A673 (cell line): ENCODE measurements at regions not wholly inside any gene's neighbourhood (a gene's known extent, or its start where the extent isn't known, plus 50 kb on each side); places are given as distances from the start of the nearest gene placed in this dataset.

ENCODE experiments used
- BruUV-seq: library from RNA; stranded (reverse); fragments of 400-500 nt; replicated peaks from 2 replicates; lab custom pipeline; 2021; lab: Mats Ljungman, UMichigan
- CTCF ChIA-PET: fragments of 300-600 bp; sonication (Branson Sonifier 250); formaldehyde crosslinking; loops from one replicate; lab custom pipeline; 2022; ENCODE audit warnings: antibody characterized with exemption; lab: Charles Lee
- POLR2A ChIA-PET: fragments of 300-600 bp; sonication (Branson Sonifier 250); formaldehyde crosslinking; loops from one replicate; lab custom pipeline; 2022; ENCODE audit warnings: antibody characterized with exemption; ENCODE audit not compliant: low non-redundant PET; lab: Charles Lee
- DNase-seq: peaks from one replicate; pipeline ENCODE4 v3.0.0-alpha.2; 2015; ENCODE audit warnings: low spot score
- H3K27ac ChIP-seq: fragments of 200-600 bp; sonication (generic); 2 replicates; pipeline ENCODE4 v1.5.1; 2016; ENCODE audit warnings: mixed run types, low read depth, mild to moderate bottlenecking, mixed read lengths, antibody characterized with exemption, low read length; ENCODE audit not compliant: poor library complexity, severe bottlenecking
- H3K27me3 ChIP-seq: fragments of 200-600 bp; sonication (generic); replicated peaks from 2 replicates; pipeline ENCODE4 v1.6.1; 2017; ENCODE audit warnings: mixed run types, low read depth, mild to moderate bottlenecking, mixed read lengths, antibody characterized with exemption, low read length; ENCODE audit not compliant: insufficient read depth, poor library complexity
- H3K36me3 ChIP-seq: fragments of 200-600 bp; sonication (generic); 2 replicates; pipeline ENCODE4 v1.6.1; 2016; ENCODE audit warnings: mixed run types, mild to moderate bottlenecking, mixed read lengths, antibody characterized with exemption, low read length; ENCODE audit not compliant: insufficient read depth, poor library complexity, severe bottlenecking
- H3K4me1 ChIP-seq: fragments of 200-600 bp; sonication (generic); 2 replicates; pipeline ENCODE4 v1.6.1; 2017; ENCODE audit warnings: mixed run types, mild to moderate bottlenecking, mixed read lengths, antibody characterized with exemption, low read length; ENCODE audit not compliant: insufficient read depth, poor library complexity, severe bottlenecking
- H3K4me3 ChIP-seq: fragments of 200-600 bp; sonication (generic); 2 replicates; pipeline ENCODE4 v1.5.1; 2016; ENCODE audit warnings: low read depth, mixed run types, mild to moderate bottlenecking, mixed read lengths, low read length; ENCODE audit not compliant: poor library complexity, severe bottlenecking
- H3K9me3 ChIP-seq: fragments of 200-600 bp; sonication (generic); 2 replicates; pipeline ENCODE4 v1.6.1; 2016; ENCODE audit warnings: mixed run types, low read depth, mild to moderate bottlenecking, mixed read lengths, antibody characterized with exemption, low read length; ENCODE audit not compliant: poor library complexity, severe bottlenecking
- CTCF ChIP-seq: fragments of 300-800, 200-600 bp; sonication (generic); conservative IDR thresholded peaks from 2 replicates; pipeline ENCODE4 v1.5.1; 2017; ENCODE audit warnings: low read depth, mild to moderate bottlenecking, antibody characterized with exemption, low read length, moderate library complexity, mixed read lengths
- EZH2 ChIP-seq: fragments of 200-600 bp; sonication (generic); IDR thresholded peaks from 2 replicates; pipeline ENCODE4 v1.6.1; 2017; ENCODE audit warnings: borderline replicate concordance, low read depth, mild to moderate bottlenecking, mixed read lengths, antibody characterized with exemption, low read length; ENCODE audit not compliant: poor library complexity, severe bottlenecking
- intact Hi-C: fragments of 100-400 bp; cut with micrococcal nuclease; formaldehyde crosslinking; loops from one replicate; pipeline ENCODE4 v1.10.0; 2022; ENCODE audit not compliant: unreplicated experiment

DNA sequence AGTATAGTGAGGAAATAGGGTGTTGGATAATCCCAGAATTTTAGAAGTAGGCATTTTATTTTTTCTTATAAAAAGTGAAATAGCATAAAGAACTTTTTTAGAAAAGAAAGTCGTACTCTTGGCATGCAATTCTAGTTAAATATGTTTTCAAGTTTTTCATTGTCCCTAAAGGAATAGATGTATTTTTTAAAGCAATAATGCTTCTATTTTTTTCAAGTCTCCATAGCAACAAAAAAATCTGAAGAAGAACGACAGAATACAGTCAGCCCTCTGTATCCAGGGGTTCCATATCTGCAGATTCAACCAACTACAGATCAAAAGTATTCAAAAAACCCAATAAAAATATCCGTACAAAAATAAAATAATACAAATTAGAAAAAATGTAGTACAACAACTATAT, 538.2 kb downstream of the GLUD2 start:
- no peak overlapping the region for H3K27ac ChIP-seq
- no peak for TF ChIP-seq CTCF
- TF ChIP-seq EZH2 = no peak
- no peaks in the 10 kb centered on the region for H3K4me1 ChIP-seq
- POLR2A ChIA-PET = no interaction called here
- no peak for DNase-seq
- no peak overlapping the region for H3K4me3 ChIP-seq
- no peaks in the 10 kb centered on the region for H3K27me3 ChIP-seq
- no TSS peak for BruUV-seq
- H3K36me3 ChIP-seq = no peaks in the 10 kb centered on the region
- CTCF ChIA-PET = interaction anchor here (0.6 kb wide), 1 partner anchor 507 kb away, joined by 5 read pairs; no protein-coding TSS in a partner anchor
- intact Hi-C loops = no loop called here
- no peaks in the 10 kb centered on the region for H3K9me3 ChIP-seq

DNA sequence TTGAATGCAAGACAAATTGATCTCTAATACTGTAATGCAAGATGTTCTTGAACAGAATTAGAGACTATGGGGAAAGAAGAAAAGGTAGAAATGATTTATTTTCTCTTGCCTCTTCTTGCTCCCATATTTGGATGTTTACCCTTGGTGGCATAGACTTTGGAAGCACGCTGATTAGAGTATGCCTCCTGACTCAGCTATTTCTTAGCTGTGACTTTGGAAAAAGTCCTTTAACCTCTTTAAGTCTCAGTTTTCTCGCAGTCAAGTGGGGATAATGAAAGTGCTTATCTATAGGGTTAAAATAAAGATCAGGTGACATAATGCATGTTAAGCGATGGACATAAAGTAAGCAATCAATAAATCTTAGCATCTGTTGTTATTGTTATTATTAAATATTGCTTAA, 545.5 kb downstream of the GLUD2 start:
- DNase-seq = no peak
- Histone ChIP-seq H3K36me3 (no peaks in the 10 kb centered on the region), H3K27me3 (no peaks in the 10 kb centered on the region), H3K4me3 (no peak overlapping the region), H3K27ac (no peak overlapping the region), H3K4me1 (no peaks in the 10 kb centered on the region), H3K9me3 (no peaks in the 10 kb centered on the region)
- intact Hi-C loops = no loop called here
- no TSS peak for BruUV-seq
- ChIA-PET POLR2A (no interaction called here), CTCF (no interaction called here)
- TF ChIP-seq EZH2 (no peak), CTCF (no peak)

GRCh38 chrX:121598356-121598755, 550.9 kb downstream of the GLUD2 start:
- H3K4me3 ChIP-seq = no peak overlapping the region
- intact Hi-C loops = no loop called here
- no TSS peak for BruUV-seq
- H3K36me3 ChIP-seq = no peaks in the 10 kb centered on the region
- CTCF ChIA-PET = no interaction called here
- H3K4me1 ChIP-seq = no peaks in the 10 kb centered on the region
- POLR2A ChIA-PET = no interaction called here
- no peak for DNase-seq
- no peaks in the 10 kb centered on the region for H3K9me3 ChIP-seq
- TF ChIP-seq EZH2 (no peak), CTCF (no peak)
- H3K27ac ChIP-seq = no peak overlapping the region
- H3K27me3 ChIP-seq = no peaks in the 10 kb centered on the region
